Esophagus muscularis mucosa (tissue), 4 donors: ENCODE measurements at regions not wholly inside any gene's neighbourhood (a gene's known extent, or its start where the extent isn't known, plus 50 kb on each side); places are given as distances from the start of the nearest gene placed in this dataset.

Source experiments
- EP300 ChIP-seq: sonication (generic); formaldehyde crosslinking; IDR thresholded peaks from one replicate; pipeline ENCODE4 v1.6.1; 2017; ENCODE audit warnings: antibody characterized with exemption
- POLR2A ChIP-seq: fragments of 450-650 bp; IDR thresholded peaks from one replicate; pipeline ENCODE4 v1.6.1; 2017; ENCODE audit warnings: antibody characterized with exemption, moderate library complexity, mild to moderate bottlenecking, low read depth
- POLR2AphosphoS5 ChIP-seq, 2 donors: sonication (generic); formaldehyde crosslinking; IDR thresholded peaks; one replicate each; pipeline ENCODE4 v1.6.1; 2017; ENCODE audit warnings: antibody characterized with exemption in 2 of 2
- TF ChIP-seq, protein P1 (sequence below), 3 experiments: fragments of 200-600 bp in 2 of 3; fragments of 450-650 bp in 1 of 3; sonication (generic) in 2 of 3; IDR thresholded peaks; one replicate each; pipeline ENCODE4 v1.5.1; 2017 to 2019; ENCODE audit warnings: antibody characterized with exemption in 3 of 3, mild to moderate bottlenecking in 2 of 3, moderate library complexity in 1 of 3

- no peak for TF ChIP-seq POLR2A
- TF ChIP-seq, protein P1, sequence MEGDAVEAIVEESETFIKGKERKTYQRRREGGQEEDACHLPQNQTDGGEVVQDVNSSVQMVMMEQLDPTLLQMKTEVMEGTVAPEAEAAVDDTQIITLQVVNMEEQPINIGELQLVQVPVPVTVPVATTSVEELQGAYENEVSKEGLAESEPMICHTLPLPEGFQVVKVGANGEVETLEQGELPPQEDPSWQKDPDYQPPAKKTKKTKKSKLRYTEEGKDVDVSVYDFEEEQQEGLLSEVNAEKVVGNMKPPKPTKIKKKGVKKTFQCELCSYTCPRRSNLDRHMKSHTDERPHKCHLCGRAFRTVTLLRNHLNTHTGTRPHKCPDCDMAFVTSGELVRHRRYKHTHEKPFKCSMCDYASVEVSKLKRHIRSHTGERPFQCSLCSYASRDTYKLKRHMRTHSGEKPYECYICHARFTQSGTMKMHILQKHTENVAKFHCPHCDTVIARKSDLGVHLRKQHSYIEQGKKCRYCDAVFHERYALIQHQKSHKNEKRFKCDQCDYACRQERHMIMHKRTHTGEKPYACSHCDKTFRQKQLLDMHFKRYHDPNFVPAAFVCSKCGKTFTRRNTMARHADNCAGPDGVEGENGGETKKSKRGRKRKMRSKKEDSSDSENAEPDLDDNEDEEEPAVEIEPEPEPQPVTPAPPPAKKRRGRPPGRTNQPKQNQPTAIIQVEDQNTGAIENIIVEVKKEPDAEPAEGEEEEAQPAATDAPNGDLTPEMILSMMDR (IDR thresholded peaks at IDR 0.05) = no peak
- TF ChIP-seq EP300 = no peak
- TF ChIP-seq POLR2AphosphoS5 (IDR thresholded peaks at IDR 0.05) = no peak
Measured at GRCh38 chr13:72469906-72470305, 257.5 kb downstream of the MZT1 start.
